ENCODE measurements at regions not wholly inside any gene's neighbourhood (a gene's known extent, or its start where the extent isn't known, plus 50 kb on each side); places are given as distances from the start of the nearest gene placed in this dataset.

DNA sequence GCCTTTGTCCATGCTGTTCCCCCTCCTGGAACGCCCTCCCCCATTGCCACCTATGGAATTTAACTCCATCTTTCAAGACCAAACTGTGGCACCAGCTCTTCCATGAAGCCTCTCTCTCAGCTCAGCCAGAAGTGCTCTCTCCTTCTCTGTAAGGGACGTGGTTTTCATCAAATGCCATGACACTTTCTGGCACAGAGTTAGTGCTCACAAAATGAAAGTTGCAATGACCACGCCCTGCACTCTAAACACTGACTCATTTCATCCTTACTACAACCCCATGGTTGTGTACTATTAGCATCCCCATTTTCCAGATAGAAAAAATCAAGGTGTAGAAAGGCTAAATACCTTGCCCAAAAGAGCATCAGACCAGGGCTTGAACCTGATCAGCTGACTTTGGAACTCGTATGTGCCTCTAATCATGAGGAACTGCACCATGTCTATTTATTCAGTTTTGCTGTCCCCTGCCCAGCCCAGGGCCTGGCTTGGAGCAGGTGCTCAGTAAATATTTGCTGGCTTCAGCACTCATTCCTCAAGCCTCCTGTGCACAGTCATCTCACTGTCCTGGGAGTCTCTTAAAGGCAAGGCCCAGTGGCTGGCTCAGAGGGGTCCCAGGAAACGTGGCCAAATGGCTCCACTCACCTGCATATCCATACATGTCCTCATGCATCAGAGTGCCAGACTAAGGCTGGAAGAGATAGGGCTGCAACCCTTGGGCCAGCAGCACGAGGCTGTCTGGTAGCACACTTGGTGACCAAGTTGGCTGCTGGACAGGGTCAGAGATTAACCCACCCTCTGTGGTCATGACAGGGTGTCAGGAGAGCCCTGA is 77.9 kb downstream of the MRPL14 start:
- TF ChIP-seq, protein P1, sequence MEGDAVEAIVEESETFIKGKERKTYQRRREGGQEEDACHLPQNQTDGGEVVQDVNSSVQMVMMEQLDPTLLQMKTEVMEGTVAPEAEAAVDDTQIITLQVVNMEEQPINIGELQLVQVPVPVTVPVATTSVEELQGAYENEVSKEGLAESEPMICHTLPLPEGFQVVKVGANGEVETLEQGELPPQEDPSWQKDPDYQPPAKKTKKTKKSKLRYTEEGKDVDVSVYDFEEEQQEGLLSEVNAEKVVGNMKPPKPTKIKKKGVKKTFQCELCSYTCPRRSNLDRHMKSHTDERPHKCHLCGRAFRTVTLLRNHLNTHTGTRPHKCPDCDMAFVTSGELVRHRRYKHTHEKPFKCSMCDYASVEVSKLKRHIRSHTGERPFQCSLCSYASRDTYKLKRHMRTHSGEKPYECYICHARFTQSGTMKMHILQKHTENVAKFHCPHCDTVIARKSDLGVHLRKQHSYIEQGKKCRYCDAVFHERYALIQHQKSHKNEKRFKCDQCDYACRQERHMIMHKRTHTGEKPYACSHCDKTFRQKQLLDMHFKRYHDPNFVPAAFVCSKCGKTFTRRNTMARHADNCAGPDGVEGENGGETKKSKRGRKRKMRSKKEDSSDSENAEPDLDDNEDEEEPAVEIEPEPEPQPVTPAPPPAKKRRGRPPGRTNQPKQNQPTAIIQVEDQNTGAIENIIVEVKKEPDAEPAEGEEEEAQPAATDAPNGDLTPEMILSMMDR (IDR thresholded peaks at IDR 0.05) = no peak
- TF ChIP-seq POLR2A (IDR thresholded peaks at IDR 0.05) = no peak
